GM11168 (cell line): ENCODE measurements at regions not wholly inside any gene's neighbourhood (a gene's known extent, or its start where the extent isn't known, plus 50 kb on each side); places are given as distances from the start of the nearest gene placed in this dataset.

Source experiments
- in situ Hi-C: fragments of 300-500 bp; cut with MboI; formaldehyde crosslinking; loops from one replicate; pipeline ENCODE4 v1.12.0; 2022; ENCODE audit warnings: low sequenced_read_pairs; ENCODE audit not compliant: unreplicated experiment

DNA sequence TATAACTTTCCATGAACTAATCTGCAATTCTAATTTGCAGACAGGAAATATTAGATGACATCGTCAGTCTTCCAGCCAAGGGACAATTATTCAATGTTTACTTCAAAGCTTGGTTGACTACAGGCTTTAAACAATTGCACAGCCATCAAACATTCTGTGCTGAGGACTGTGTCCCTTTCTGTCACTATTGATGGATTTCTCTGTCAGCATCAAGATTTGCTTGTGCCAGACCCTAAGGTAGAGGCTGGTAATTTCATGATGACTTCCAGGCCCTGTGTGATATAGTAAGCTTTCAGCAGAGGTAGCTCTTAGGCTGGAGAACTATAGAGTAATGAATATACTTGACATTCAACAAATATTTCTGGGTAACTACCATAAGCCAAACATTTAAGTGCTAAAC lies 229.3 kb upstream of the ACTBL2 start:
- in situ Hi-C loops, result no loop called here

DNA sequence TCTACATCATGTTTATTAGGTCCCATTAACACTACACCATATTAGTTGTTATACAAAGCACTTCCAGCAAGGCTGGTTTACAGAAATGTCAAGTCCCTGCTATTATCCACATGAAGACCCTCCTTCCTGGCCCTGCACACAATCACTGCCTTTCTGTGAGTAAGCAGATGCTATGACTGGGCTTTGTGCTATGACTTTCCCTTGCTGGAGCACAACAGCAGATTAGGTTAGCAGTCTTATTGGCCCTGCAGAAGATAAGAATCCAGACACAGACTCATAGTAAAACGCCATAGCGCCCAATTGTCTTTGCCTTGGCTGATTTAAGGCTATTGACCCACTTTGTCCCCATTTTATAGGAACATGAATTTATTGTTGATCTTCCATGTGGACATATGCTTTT lies 228.9 kb upstream of the ACTBL2 start:
- in situ Hi-C loops, result no loop called here

DNA sequence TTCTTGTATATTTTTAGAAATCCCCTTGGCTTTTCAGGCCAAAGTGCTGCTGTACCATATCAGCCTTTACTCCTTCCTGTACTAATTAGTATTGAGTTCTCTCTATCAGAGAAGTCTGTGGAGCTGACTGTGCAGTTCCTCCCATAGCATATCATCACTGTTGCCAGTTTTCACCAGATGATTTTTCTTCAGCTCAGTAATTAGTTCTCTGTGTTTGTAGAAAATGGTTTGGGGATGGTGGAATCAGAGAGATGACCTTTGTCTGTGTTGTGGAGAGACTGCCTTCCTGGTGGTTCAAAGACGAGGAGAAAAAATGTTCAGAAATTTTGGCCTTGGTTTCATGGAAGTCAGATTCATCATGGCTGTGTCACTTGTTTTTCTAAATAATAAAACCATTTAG lies 227.5 kb upstream of the ACTBL2 start:
- in situ Hi-C loops, result no loop called here

DNA sequence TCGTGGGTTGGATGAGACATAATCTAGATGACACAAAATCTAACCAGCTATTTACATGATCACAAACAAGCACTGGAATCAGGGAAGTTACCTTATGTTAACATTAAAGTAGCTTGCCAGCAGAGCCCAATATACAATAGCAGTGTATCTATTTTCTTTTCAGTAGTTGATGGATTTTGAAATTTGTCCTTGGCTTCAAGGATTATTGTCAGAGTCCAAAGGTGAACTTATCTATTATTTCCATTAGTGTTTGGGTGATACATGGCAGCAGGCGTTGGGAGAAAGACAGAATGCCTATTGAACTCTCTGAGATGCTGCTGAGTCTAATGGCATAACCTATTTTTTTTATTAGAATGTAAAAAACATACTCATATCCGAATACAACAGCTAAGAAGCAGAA lies 223.2 kb upstream of the ACTBL2 start:
- in situ Hi-C loops, result no loop called here

DNA sequence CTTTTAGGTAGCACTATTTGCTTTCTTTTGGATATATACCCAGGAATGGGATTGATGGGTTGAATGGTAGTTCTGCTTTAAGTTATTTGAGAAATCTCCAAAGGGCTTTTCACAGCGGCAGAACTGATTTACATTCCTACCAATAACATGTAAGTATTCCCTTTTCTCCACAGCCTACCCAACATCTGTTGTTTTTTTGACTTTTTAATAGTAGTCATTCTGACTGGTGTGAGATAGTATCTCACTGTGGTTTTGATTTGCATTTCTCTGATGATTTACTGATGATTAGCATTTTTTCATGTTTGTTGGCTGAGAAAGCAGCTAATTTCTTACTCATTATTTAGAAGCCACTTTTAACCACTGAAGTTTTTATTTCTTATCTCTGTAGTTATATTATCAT lies 221.1 kb upstream of the ACTBL2 start:
- in situ Hi-C loops, result no loop called here

DNA sequence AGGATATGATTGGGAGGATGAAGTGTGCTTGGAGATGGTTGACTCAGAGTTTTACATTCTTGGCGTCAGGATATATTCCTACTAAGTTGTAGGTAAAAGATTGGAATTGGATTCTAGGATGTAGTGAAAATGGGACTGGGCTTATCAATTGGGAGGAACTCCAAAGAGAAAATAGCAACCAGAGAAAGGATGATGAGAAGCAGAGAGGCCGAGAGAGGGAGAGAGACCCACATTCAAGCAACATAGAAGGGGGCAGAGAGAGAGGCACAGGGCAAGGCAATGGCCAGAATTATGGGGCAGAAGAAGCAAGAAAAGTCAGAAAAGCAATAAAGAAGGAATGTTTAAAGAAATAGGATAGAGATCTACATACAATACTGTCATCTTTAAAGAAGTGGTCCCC lies 217.9 kb upstream of the ACTBL2 start:
- in situ Hi-C loops, result no loop called here

DNA sequence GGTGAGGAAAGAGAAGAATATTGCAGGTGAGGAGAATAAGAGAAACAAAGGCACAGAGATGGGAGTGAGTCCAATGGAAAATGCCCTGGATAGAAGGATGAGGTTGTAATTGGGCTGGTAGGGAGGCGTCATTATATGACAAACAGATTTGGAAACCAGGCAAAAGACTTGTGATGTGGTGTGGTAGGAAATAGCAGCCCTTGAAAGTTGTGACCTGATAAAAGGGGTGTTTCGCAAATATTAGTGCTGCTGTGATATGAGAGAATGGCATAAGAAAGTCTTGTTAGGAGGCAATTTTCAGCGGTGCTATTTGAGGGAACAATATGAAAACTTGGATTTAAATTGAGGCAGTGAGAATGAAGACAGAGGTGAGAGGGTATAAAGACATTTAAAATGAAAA lies 217.5 kb upstream of the ACTBL2 start:
- in situ Hi-C loops, result no loop called here

DNA sequence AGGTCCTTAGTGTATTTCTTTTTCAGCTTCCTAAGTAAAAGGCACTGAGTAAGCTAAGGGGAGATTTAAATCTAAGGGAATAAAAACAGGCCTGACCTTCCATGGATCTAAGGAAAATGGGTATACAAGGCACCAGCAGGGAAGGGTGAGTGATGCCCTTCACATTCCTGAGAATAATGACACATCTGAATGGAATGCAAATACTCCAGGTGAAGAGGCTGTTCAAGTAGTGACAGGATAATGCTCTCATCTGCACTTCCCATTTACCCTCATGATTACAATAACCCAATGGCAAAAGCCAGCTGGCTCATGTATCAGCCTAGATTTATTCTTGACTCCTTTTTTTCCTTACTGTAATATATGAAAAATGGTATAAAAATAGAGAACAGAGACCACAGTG lies 216.2 kb upstream of the ACTBL2 start:
- in situ Hi-C loops, result no loop called here

DNA sequence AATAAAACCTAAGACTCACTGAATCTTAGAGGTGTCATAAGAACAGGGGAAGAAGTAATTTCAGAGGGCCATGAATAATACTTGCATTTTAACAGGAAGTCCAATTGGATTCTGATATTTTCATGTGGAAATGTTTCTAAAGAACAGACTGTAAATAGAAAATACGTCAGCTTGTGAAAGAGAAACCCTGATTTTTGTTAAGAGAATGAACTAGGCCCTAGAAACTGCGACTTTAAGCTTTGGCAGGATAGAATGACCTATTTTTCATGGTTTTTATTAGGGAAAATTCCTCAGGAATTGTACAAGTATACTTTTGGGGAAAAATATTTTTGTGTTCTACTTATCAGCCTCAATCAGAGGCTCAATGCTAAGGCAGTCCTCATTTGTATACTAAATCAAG lies 215.5 kb upstream of the ACTBL2 start:
- in situ Hi-C loops, result no loop called here

DNA sequence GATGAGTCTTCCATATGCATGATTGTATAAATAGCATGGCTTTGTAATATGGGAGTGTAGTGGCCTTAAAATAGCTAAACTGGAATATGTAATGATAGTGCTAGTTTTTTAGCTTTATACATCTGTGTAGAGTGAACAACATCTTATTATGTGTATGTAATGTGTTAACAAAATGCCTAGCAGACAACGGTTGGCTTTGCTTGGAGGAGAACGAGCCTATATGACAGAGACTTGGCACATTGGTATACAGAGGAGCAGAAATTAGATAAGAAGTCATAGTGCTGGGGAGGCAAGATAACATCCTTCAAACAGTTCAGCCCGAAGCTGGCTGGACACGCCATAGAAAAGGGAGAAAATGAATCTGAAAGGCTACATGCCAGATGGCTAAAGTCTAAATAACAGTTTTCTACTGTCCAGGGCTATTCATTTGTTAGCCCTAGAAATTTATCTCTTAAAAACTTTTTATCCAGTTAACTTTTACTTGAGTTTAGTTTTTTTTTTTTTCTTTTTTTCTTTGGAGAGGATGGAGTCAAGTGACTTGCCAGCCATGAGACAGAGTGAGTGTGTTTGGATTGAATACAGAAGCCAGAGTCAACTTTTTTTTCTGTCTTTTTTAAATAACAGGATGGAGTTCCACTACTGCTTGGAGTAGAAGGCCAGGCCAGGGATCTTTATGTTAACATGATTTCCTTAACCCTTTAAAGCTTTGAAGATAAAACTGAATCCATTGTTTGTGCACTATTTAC lies 214.4 kb upstream of the ACTBL2 start:
- in situ Hi-C loops, result no loop called here

DNA sequence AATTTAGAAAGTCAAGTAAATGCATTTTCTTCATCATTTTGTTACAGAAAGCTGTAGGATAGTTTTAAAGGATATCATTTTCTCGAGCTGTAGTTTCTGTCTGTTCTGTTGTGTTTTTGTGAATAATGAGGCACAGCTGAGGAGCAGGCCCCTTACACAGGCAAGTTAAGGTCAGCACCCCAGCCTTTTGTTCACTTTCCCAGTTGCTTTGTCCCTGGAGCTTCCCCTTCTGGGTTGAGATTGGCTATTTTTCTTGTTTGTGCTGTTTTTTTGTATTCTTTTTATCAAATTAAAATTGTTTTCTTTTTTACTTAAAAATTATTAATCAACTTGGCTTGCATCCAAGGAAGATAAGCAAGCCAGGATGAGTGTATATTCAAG lies 213.8 kb upstream of the ACTBL2 start:
- in situ Hi-C loops, result no loop called here

DNA sequence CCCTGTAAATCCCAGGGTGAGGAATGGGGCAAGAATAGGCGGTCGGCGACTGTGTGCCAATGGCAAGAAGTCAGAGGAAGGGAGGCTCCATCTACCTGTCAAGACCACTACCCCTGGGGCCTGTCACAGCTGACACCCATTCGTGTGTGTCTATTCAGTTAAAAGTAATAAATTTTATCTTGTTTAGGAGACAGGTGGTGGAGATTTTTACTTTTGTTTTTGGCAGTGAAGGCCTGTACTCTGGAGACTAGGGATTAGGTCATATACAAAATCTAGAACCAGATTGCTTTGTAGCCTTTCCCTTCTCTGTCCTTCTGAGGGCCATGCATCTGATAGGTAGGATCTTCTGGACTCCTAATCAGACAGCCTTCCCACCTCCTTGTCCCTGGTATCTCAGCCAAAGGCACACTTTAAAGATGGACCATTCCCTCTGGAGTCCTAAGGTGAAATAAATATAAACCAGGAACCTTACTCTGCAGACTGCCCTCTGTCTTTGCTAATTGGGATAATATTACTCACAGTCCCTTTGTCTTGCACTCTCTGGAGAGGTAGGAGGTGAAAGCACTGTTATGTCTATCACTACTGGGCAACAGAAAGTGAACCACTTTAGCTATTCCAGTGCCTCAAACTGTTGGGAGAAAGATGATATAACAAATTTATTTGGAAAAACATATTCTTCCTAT lies 213.2 kb upstream of the ACTBL2 start:
- in situ Hi-C loops, result no loop called here

DNA sequence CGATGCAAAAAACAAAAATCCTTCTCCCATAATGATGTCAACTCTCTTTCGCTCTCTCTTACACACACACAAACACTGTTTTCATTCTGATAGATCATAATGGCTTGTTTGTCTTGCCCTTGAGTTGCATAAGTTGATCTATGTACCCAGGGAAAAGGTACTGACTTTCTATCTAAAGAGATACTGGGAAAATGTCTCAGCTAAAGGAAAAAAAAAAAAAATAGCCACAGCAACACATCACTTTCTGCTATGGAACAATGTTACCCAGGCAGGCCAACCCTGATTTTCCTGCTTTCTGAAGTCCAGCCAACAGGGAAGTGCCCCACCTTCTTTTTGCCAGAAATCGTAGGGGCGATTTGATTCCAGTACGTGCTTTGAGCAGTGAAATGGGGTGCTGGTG lies 212.6 kb upstream of the ACTBL2 start:
- in situ Hi-C loops, result no loop called here

DNA sequence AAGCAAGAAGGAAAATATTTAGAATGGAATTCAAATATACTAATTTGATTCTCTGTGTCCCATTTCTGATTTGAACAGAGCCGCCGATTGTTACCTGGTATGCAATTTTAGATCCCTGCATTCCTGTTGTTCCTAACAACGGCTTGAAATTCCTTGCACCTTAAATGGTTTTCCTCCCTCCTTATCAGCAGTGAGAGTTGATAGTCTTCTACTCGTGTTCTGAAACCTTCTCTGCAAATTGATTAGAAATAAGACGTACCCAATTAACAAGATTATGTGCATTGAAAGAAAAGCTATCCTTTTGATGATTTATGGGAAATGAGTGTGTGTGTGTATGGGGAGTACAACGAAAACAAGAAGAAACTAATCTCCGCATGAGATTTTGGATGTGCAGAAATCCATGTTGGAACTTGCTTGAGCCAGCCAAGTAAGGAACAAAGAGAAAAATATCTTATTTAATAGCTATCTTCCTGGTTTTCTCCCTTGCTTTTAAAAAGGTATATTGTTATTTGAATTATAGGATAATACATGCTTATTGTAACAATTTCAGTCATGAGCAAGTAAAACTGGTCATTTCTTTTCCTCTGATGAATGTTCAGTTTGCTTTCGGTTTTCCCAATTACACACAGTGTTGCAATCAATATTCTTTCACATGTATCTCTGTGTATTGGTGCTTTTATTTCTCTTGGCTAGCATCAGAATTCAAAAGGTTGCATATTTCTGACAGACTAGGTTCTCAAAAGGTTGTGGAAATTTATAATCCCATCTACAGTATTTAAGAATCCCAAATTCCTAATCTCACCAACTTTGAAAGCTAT lies 211.1 kb upstream of the ACTBL2 start:
- in situ Hi-C loops, result no loop called here

DNA sequence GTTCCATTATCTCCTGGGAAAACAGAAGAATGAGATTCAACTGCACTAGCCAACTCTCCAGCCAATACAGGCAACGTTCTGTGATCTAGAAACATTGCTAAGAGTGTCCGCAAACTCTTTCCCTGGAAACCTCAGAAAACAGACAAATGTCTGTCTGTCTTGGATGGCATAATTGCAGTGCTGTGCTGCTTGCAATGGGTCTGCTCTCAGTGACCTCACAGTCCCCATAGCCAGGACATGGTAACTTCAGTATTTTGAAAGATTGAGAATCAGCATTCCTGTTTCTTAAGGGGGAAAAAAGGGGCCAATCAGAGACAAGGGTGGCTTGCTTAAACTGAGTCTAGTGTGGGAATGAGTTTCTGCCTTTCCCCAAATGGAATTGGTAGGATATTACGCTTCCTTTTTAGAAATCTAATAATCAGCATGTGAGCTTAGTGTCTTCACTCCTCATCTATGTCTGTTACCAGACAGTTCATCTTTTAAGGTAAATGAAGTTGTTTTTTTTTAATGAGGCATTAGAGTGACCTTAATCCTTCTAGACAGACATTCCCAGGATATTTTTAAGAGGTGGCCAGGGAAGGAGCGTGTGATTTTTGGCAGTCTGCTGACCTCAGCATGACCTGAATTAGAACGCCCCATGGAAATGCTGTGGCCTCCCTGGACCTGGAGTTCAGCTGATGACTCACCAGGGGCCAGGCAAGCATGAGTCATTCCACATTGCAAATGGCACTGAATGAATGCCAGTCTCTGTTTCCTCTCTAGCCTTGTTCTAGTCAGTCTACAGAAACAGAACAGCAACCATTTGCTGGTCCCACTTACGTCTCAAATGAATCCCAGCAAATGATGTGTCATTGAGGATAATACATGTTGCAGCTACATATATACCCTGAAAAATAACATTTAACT lies 210.2 kb upstream of the ACTBL2 start:
- in situ Hi-C loops, result no loop called here

DNA sequence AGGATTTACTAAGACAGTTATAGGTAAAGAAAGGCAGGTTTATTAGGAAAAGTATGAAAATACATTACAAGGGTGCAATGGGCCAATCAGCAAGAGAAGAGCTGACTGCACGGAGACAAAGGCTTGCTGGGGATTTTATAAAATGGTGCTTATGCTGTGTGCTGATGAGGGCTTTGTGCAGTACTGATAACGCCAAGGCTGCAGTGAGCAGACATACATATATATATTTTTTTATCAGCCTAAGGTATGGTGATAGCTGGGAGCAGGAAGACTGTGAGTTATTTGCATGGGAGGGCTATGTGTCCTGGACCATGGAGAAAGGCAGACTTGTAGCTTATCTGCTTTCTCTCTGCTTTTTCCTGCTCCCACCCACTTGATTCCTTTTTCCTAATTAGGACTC lies 208.1 kb upstream of the ACTBL2 start:
- in situ Hi-C loops, result no loop called here

DNA sequence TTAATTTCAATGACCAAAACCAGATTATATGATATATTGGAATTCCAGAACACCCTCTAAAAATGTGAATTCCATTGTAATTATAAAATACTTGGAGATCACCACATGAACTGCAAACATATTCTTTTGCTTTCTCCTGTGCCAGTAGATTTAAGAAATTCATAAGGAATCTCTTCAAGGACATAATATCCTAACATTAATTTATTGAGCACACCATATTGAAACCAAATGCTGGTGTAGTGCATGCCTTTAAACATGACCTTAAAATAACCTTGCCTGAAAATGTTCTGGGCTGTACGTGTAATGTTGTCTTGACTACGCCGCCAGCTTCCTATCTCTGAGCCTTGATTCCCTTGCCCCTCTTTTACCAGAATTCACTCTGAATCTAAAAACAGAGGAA lies 205.0 kb upstream of the ACTBL2 start:
- in situ Hi-C loops, result no loop called here

DNA sequence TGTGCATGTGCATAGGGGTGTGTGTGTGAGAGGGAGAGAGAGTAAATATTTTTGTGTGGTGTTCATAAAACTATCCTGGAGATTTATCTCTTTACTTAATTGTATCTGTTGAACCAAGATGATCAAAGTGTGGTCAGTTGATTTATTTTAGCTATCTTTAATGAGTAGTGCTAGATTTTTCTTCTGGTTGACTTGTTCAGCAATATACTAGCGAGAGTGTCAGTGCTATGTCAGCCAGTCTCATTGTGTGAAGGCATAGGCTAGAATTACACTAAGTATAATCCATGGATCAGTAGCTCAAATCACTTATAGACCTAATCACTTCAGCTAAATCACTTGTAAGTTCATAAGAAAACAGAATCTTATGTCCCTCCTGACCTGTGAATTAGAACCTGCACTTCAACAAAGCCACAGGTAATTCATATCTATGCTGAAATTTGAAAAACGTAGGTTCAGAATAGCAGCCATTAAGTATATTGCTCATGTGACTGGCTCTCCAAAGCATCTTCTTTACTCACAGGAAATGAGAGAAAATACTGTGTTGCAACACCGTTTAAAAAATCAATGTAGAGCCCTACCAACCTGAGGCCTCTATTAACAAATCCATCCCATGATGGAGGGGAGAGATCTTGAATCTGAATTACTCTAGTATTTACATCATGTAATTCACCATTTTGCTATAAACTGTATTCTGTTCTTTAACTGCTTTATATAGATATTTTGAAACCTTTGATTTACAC lies 203.1 kb upstream of the ACTBL2 start:
- in situ Hi-C loops, result no loop called here

DNA sequence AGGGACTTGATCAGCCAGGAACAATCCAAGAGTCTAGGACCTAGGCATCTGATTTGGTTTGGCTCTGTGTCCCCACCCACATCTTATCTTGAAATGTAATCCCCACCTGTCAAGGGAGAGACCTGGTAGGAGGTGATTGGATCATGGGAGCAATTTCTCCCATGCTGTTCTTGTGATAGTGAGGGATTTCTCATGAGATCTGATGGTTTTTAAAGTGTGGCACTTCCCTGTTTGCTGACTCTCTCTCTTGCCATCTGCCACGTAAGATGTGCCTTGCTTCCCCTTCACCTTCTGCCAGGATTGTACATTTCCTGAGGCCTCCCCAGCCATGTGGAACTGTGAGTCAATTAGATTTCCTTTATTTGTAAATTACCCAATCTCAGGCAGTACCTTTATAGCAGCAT lies 201.7 kb upstream of the ACTBL2 start:
- in situ Hi-C loops, result no loop called here
